SK-N-SH (cell line): ENCODE measurements at regions not wholly inside any gene's neighbourhood (a gene's known extent, or its start where the extent isn't known, plus 50 kb on each side); places are given as distances from the start of the nearest gene placed in this dataset.

Experiments
- CTCF ChIA-PET: fragments of 300-600, 350-600 bp; formaldehyde crosslinking; extraction: SDS; loops from one replicate; lab custom pipeline; 2021; lab: Yijun Ruan, JAX
- POLR2A ChIA-PET: fragments of 350-600 bp; sonication (Branson Sonifier 250); formaldehyde crosslinking; extraction: SDS; loops from one replicate; lab custom pipeline; 2020; ENCODE audit warnings: antibody characterized with exemption, inconsistent platforms; lab: Yijun Ruan, JAX
- DNase-seq: peaks from one replicate; pipeline ENCODE4 v3.0.0; 2012
- H2AFZ ChIP-seq: fragments of 200-600 bp; sonication (generic); 2 replicates; pipeline ENCODE4 v1.8.1; 2016; ENCODE audit warnings: antibody characterized with exemption, mild to moderate bottlenecking, low read depth
- H3F3A ChIP-seq: fragments of 200-600 bp; sonication (generic); replicated peaks from 2 replicates; pipeline ENCODE3; 2016; ENCODE audit warnings: antibody characterized with exemption, mild to moderate bottlenecking; ENCODE audit not compliant: insufficient read depth
- H3K27ac ChIP-seq, 2 experiments: fragments of 200-500 bp in 1 of 2; fragments of 200-600 bp in 1 of 2; sonication (Bioruptor generic) in 1 of 2; sonication (generic), shearing (Covaris generic) in 1 of 2; 2 replicates each; pipeline versions ENCODE4 v1.5.1 to v1.6.1; 2014 to 2016; ENCODE audit warnings: low read depth in 2 of 2, inconsistent platforms in 1 of 2, low read length in 1 of 2, mild to moderate bottlenecking in 1 of 2, mixed read lengths in 1 of 2
- H3K27me3 ChIP-seq: fragments of 200-600 bp; sonication (generic), shearing (Covaris generic); 2 replicates; pipeline ENCODE4 v1.6.1; 2016; ENCODE audit warnings: mixed run types; ENCODE audit not compliant: insufficient read depth
- H3K36me3 ChIP-seq, 2 experiments: fragments of 200-500 bp in 1 of 2; fragments of 200-600 bp in 1 of 2; sonication (Bioruptor generic) in 1 of 2; sonication (generic) in 1 of 2; replicated peaks in 1 of 2; 2 replicates each; pipeline versions ENCODE3 to v1.5.1; 2014 to 2016; ENCODE audit warnings: low read length in 1 of 2, mild to moderate bottlenecking in 1 of 2; ENCODE audit not compliant: insufficient read depth in 2 of 2, control insufficient read depth in 1 of 2
- H3K4me1 ChIP-seq, 2 experiments: fragments of 200-500 bp in 1 of 2; fragments of 200-600 bp in 1 of 2; sonication (Bioruptor generic) in 1 of 2; sonication (generic), shearing (Covaris generic) in 1 of 2; 2 replicates each; pipeline versions ENCODE4 v1.5.1 to v1.6.1; 2014 to 2016; ENCODE audit warnings: low read depth in 1 of 2, low read length in 1 of 2, mixed run types in 1 of 2; ENCODE audit not compliant: insufficient read depth in 2 of 2, control insufficient read depth in 1 of 2
- H3K4me2 ChIP-seq: fragments of 200-600 bp; sonication (generic), shearing (Covaris generic); 2 replicates; pipeline ENCODE4 v1.6.1; 2017; ENCODE audit warnings: mixed run types
- H3K4me3 ChIP-seq, 2 experiments: fragments of 200-500 bp in 1 of 2; fragments of 200-600 bp in 1 of 2; sonication (Bioruptor generic) in 1 of 2; sonication (generic), shearing (Covaris generic) in 1 of 2; 2 replicates each; pipeline versions ENCODE4 v1.5.1 to v1.8.1; 2014 to 2016; ENCODE audit warnings: low read depth in 2 of 2, inconsistent platforms in 1 of 2, low read length in 1 of 2, mild to moderate bottlenecking in 1 of 2, mixed read lengths in 1 of 2, moderate library complexity in 1 of 2
- H3K79me2 ChIP-seq: fragments of 200-600 bp; sonication (generic); 2 replicates; pipeline ENCODE4 v1.8.1; 2017; ENCODE audit warnings: mild to moderate bottlenecking; ENCODE audit not compliant: insufficient read depth
- H3K9ac ChIP-seq: fragments of 200-600 bp; sonication (generic); 2 replicates; pipeline ENCODE4 v1.6.1; 2017; ENCODE audit warnings: mixed run types
- H3K9me2 ChIP-seq: fragments of 200-600 bp; sonication (generic); 2 replicates; pipeline ENCODE4 v1.6.1; 2017; ENCODE audit warnings: mixed run types
- H3K9me3 ChIP-seq: fragments of 200-600 bp; sonication (generic); 2 replicates; pipeline ENCODE4 v1.6.1; 2017; ENCODE audit warnings: mixed run types, mild to moderate bottlenecking, moderate library complexity
- H4K20me1 ChIP-seq: fragments of 200-600 bp; sonication (generic); 2 replicates; pipeline ENCODE4 v1.6.1; 2017; ENCODE audit warnings: mild to moderate bottlenecking, mixed run types; ENCODE audit not compliant: insufficient read depth
- EP300 ChIP-seq, 2 experiments: IDR thresholded peaks; 2 replicates each; pipeline versions ENCODE4 v1.4.0 to v1.6.1; 2012; ENCODE audit warnings: borderline replicate concordance in 1 of 2, low read depth in 1 of 2, low read length in 1 of 2
- FOSL2 ChIP-seq: IDR thresholded peaks from 2 replicates; pipeline ENCODE4 v1.4.0; 2012; ENCODE audit warnings: low read depth, mild to moderate bottlenecking, moderate library complexity, borderline replicate concordance
- FOXJ3 ChIP-seq: sonication (generic); formaldehyde crosslinking; IDR thresholded peaks from 2 replicates; pipeline ENCODE4 v1.5.1; 2020; ENCODE audit warnings: mild to moderate bottlenecking, missing genetic modification reagents
- FOXM1 ChIP-seq: IDR thresholded peaks from 2 replicates; pipeline ENCODE4 v1.4.0; 2012; ENCODE audit warnings: low read depth, mild to moderate bottlenecking
- GABPA ChIP-seq: IDR thresholded peaks from 2 replicates; pipeline ENCODE4 v1.4.0; 2012; ENCODE audit warnings: low read depth, mild to moderate bottlenecking
- MEF2A ChIP-seq: IDR thresholded peaks from 2 replicates; pipeline ENCODE4 v1.4.0; 2012; ENCODE audit warnings: low read depth, borderline replicate concordance
- MXI1 ChIP-seq: IDR thresholded peaks from 2 replicates; pipeline ENCODE4 v1.6.1; 2012; ENCODE audit warnings: mild to moderate bottlenecking, low read depth, low read length, improper control_type of control experiment
- RXRA ChIP-seq: IDR thresholded peaks from 2 replicates; pipeline ENCODE4 v1.4.0; 2012; ENCODE audit warnings: low read depth, mild to moderate bottlenecking, borderline replicate concordance
- SIN3A ChIP-seq: IDR thresholded peaks from 2 replicates; pipeline ENCODE4 v1.6.1; 2012; ENCODE audit warnings: low read depth, mild to moderate bottlenecking, low read length, moderate library complexity, borderline replicate concordance
- TAF1 ChIP-seq: IDR thresholded peaks from 2 replicates; pipeline ENCODE4 v1.6.1; 2012; ENCODE audit warnings: low read depth, mild to moderate bottlenecking, low read length, moderate library complexity, borderline replicate concordance
- TEAD4 ChIP-seq: IDR thresholded peaks from 2 replicates; pipeline ENCODE4 v1.4.0; 2012; ENCODE audit warnings: mild to moderate bottlenecking, borderline replicate concordance; ENCODE audit not compliant: insufficient read depth
- YY1 ChIP-seq: IDR thresholded peaks from 2 replicates; pipeline ENCODE4 v1.4.0; 2012; ENCODE audit warnings: low read depth, mild to moderate bottlenecking
- WGBS: methylation state at CpG from one replicate; pipeline ENCODE4 v1.1.6; 2017; ENCODE audit warnings: low lambda C conversion rate; 5-methylcytosine and 5-hydroxymethylcytosine counted together
- TF ChIP-seq, protein P1 (sequence below): IDR thresholded peaks from 2 replicates; pipeline ENCODE4; 2012
- TF ChIP-seq, protein P2 (sequence below): fragments of 150-350 bp; IDR thresholded peaks from 2 replicates; pipeline ENCODE4 v1.6.1; 2017; ENCODE audit warnings: antibody characterized with exemption, low read length, low read depth, borderline replicate concordance
- TF ChIP-seq, protein P3 (sequence below): IDR thresholded peaks from 2 replicates; pipeline ENCODE4 v1.4.0; 2012; ENCODE audit warnings: low read depth, borderline replicate concordance
- TF ChIP-seq, protein P4 (sequence below): fragments of 150-350 bp; IDR thresholded peaks from 2 replicates; pipeline ENCODE4 v1.6.1; 2016; ENCODE audit warnings: mild to moderate bottlenecking, low read depth, low read length

DNA sequence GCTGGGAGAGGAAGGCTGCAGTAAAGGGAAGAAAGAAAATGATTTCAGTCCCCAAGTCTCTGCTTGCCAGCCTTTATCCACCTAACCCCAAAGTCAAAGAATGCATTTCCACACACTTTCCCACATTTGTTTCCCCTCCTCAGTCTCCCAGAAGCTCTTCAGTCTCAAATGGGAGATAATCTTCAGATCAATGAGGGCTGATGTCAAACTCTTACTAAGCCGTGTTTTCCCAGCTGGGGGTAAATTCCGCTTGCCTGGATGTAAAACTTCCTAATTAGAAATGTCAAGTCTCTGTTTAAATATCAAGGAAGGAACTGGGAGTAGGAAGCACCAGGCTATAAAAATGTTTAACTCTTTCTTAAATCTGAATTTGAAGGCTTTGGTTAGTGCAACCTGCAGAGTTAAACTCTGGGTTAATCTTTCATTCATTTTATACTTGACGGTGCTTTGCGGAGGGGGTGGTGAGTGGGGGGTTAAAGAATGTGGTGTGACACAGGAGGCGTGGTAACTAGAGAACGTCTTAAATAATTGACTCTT is 601.4 kb upstream of the ACTRT1 start:
- no peaks in the 10 kb centered on the region for H4K20me1 ChIP-seq
- no peak overlapping the region for H3K9ac ChIP-seq
- H3K9me2 ChIP-seq: no peaks in the 10 kb centered on the region
- 17% methylated on average over 6 of the region's 6 CpGs for WGBS
- ChIA-PET POLR2A (no interaction called here), CTCF (no interaction called here)
- no peak for TF ChIP-seq TAF1
- no peak for TF ChIP-seq GABPA
- no peaks in the 10 kb centered on the region for H3K9me3 ChIP-seq
- no peak overlapping the region for H3K27ac ChIP-seq
- DNase-seq: no peak
- H3K79me2 ChIP-seq: no peaks in the 10 kb centered on the region
- H3K27me3 ChIP-seq: no peaks in the 10 kb centered on the region
- H3K4me1 ChIP-seq: no peaks in the 10 kb centered on the region
- H3K36me3 ChIP-seq: no peaks in the 10 kb centered on the region
- no peak overlapping the region for H3K4me3 ChIP-seq
- no peaks in the 10 kb centered on the region for H3F3A ChIP-seq
- no peak overlapping the region for H3K4me2 ChIP-seq
- H2AFZ ChIP-seq: no peak overlapping the region

DNA sequence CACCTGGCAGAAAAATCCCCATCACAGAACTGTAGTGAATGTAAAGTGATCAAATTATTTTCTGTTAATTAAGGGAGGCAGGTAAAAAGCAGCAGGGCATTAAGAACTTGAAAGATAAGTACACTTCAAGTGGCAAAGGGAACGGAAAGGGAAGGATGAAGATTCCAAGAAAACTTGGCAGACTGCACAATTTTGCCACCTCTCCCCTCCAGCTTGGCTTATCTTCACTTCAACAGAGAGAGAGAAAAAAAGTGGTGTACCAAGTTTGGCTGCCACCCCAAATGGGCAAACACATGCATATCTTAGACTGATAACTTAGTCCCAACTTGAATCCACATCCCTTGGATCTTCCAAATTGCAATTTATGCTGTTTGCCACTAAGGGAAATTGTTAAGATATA is 598.1 kb upstream of the ACTRT1 start:
- Histone ChIP-seq H3F3A (no peaks in the 10 kb centered on the region), H2AFZ (no peak overlapping the region), H4K20me1 (no peaks in the 10 kb centered on the region), H3K27me3 (no peaks in the 10 kb centered on the region), H3K27ac (no peak overlapping the region), H3K9me2 (no peaks in the 10 kb centered on the region), H3K36me3 (no peaks in the 10 kb centered on the region), H3K4me1 (no peaks in the 10 kb centered on the region), H3K79me2 (no peaks in the 10 kb centered on the region), H3K9me3 (no peaks in the 10 kb centered on the region), H3K9ac (no peak overlapping the region), H3K4me2 (no peak overlapping the region), H3K4me3 (no peak overlapping the region)
- WGBS: 15% methylated on average over 1 of the region's 1 CpG
- CTCF ChIA-PET: no interaction called here
- no peak for TF ChIP-seq FOSL2
- TF ChIP-seq SIN3A: no peak
- TF ChIP-seq, protein P1, sequence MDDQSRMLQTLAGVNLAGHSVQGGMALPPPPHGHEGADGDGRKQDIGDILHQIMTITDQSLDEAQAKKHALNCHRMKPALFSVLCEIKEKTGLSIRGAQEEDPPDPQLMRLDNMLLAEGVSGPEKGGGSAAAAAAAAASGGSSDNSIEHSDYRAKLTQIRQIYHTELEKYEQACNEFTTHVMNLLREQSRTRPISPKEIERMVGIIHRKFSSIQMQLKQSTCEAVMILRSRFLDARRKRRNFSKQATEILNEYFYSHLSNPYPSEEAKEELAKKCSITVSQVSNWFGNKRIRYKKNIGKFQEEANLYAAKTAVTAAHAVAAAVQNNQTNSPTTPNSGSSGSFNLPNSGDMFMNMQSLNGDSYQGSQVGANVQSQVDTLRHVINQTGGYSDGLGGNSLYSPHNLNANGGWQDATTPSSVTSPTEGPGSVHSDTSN: no peak
- no peak for TF ChIP-seq TAF1
- TF ChIP-seq, protein P2, sequence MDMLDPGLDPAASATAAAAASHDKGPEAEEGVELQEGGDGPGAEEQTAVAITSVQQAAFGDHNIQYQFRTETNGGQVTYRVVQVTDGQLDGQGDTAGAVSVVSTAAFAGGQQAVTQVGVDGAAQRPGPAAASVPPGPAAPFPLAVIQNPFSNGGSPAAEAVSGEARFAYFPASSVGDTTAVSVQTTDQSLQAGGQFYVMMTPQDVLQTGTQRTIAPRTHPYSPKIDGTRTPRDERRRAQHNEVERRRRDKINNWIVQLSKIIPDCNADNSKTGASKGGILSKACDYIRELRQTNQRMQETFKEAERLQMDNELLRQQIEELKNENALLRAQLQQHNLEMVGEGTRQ: no peak
- TF ChIP-seq GABPA: no peak
- no peak for TF ChIP-seq MEF2A
- TF ChIP-seq MXI1: no peak
- TF ChIP-seq YY1: no peak
- TF ChIP-seq EP300 (IDR thresholded peaks at IDR 0.05; ENCODE audit: borderline replicate concordance in 1 of 2, low read depth in 1 of 2, low read length in 1 of 2): no peak
- TF ChIP-seq FOXM1: no peak
- TF ChIP-seq, protein P3, sequence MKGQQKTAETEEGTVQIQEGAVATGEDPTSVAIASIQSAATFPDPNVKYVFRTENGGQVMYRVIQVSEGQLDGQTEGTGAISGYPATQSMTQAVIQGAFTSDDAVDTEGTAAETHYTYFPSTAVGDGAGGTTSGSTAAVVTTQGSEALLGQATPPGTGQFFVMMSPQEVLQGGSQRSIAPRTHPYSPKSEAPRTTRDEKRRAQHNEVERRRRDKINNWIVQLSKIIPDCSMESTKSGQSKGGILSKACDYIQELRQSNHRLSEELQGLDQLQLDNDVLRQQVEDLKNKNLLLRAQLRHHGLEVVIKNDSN: no peak
- no peak for TF ChIP-seq FOXJ3 (CRISPR knock-in tag)
- TF ChIP-seq TEAD4: no peak
- TF ChIP-seq, protein P4, sequence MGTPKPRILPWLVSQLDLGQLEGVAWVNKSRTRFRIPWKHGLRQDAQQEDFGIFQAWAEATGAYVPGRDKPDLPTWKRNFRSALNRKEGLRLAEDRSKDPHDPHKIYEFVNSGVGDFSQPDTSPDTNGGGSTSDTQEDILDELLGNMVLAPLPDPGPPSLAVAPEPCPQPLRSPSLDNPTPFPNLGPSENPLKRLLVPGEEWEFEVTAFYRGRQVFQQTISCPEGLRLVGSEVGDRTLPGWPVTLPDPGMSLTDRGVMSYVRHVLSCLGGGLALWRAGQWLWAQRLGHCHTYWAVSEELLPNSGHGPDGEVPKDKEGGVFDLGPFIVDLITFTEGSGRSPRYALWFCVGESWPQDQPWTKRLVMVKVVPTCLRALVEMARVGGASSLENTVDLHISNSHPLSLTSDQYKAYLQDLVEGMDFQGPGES: no peak
- no peak for TF ChIP-seq RXRA
- POLR2A ChIA-PET: no interaction called here
- no peak for DNase-seq
